ENCODE measurements at regions not wholly inside any gene's neighbourhood (a gene's known extent, or its start where the extent isn't known, plus 50 kb on each side); places are given as distances from the start of the nearest gene placed in this dataset.

DNA sequence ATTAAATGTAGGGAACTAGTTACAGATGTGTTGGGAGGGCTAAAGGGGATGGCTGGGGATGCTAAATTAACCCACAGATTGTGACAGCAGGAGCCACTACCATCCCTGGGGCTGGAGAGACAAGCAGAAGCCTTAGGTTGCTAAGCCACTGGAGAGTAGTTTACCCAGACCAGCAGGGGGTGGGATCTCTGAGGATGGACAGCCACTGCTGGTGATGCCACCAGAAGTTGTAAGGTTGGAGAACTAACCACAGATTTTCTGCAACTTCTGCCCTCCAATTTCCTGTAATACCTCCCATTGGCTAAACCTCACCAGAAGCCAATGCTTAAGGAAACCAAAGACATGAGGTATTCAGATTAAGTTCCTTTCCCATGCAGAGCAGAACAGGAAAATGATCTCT is 139.6 kb upstream of the NOX3 start:
- TF ChIP-seq, protein P1, sequence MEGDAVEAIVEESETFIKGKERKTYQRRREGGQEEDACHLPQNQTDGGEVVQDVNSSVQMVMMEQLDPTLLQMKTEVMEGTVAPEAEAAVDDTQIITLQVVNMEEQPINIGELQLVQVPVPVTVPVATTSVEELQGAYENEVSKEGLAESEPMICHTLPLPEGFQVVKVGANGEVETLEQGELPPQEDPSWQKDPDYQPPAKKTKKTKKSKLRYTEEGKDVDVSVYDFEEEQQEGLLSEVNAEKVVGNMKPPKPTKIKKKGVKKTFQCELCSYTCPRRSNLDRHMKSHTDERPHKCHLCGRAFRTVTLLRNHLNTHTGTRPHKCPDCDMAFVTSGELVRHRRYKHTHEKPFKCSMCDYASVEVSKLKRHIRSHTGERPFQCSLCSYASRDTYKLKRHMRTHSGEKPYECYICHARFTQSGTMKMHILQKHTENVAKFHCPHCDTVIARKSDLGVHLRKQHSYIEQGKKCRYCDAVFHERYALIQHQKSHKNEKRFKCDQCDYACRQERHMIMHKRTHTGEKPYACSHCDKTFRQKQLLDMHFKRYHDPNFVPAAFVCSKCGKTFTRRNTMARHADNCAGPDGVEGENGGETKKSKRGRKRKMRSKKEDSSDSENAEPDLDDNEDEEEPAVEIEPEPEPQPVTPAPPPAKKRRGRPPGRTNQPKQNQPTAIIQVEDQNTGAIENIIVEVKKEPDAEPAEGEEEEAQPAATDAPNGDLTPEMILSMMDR (IDR thresholded peaks at IDR 0.05), result no peak
- TF ChIP-seq POLR2A (IDR thresholded peaks at IDR 0.05) (no peak), EP300 (IDR thresholded peaks at IDR 0.05) (no peak)

Measured in suprapubic skin (tissue), 3 donors.